K562 (cell line): ENCODE measurements at regions not wholly inside any gene's neighbourhood (a gene's known extent, or its start where the extent isn't known, plus 50 kb on each side); places are given as distances from the start of the nearest gene placed in this dataset.

Experiments
- ATAC-seq: fragments of 200-7000 bp; cut with Tn5 transposase; 3 replicates; pipeline ENCODE4 v1.9.1; 2020; ENCODE audit warnings: moderate library complexity
- BruUV-seq: library from RNA; stranded (reverse); fragments of 400-500 nt; replicated peaks from 2 replicates; lab custom pipeline; 2021; lab: Mats Ljungman, UMichigan
- CTCF ChIA-PET: fragments of 300-600 bp; formaldehyde crosslinking; extraction: SDS; loops from one replicate; lab custom pipeline; 2021; ENCODE audit warnings: low intra/inter-chr PET ratio; lab: Yijun Ruan, JAX
- POLR2A ChIA-PET: fragments of 300-600, 350-650 bp; sonication (Branson Sonifier 250); formaldehyde crosslinking; extraction: SDS; loops from one replicate; lab custom pipeline; 2021; ENCODE audit warnings: antibody characterized with exemption, inconsistent platforms; lab: Yijun Ruan, JAX
- DNase-seq, 4 experiments: peaks; one replicate each; pipeline versions ENCODE4 v3.0.0 to v3.0.0-alpha.2; 2011 to 2018; ENCODE audit warnings: low spot score in 3 of 4, mixed read lengths in 3 of 4; ENCODE audit errors: extremely low read depth in 1 of 4
- FAIRE-seq: peaks from 2 replicates; lab custom pipeline; 2011; peaks lifted over from hg19 to GRCh38; lab: Jason Lieb, UNC
- H2AFZ ChIP-seq: 2 replicates; pipeline ENCODE4 v1.6.0; 2011; ENCODE audit warnings: low read depth, low read length, control low read depth, inconsistent platforms
- H3K27ac ChIP-seq: fragments of 200-600 bp; 3 replicates; pipeline ENCODE4 v1.8.0; 2011; ENCODE audit warnings: low read depth, mild to moderate bottlenecking, control low read depth, inconsistent platforms, low read length, moderate library complexity, mixed read lengths; ENCODE audit errors: extremely low read depth
- H3K27me3 ChIP-seq, 2 experiments: fragments of 300-600 bp in 1 of 2; 2 replicates in 1 of 2; 3 replicates in 1 of 2; pipeline versions ENCODE4 v1.6.0 to v1.8.0; 2011; ENCODE audit warnings: inconsistent platforms in 2 of 2, low read length in 2 of 2, mild to moderate bottlenecking in 1 of 2, mixed read lengths in 1 of 2, moderate library complexity in 1 of 2; ENCODE audit not compliant: control insufficient read depth in 2 of 2, insufficient read depth in 2 of 2
- H3K36me3 ChIP-seq: fragments of 300-600 bp; 3 replicates; pipeline ENCODE4 v1.8.0; 2011; ENCODE audit warnings: mild to moderate bottlenecking, low read length, inconsistent platforms; ENCODE audit not compliant: control insufficient read depth, insufficient read depth
- H3K4me1 ChIP-seq, 2 experiments: fragments of 200-600 bp in 1 of 2; replicated peaks in 1 of 2; 2 replicates in 1 of 2; 3 replicates in 1 of 2; pipeline versions ENCODE4 v1.5.1 to v1.8.0; 2011; ENCODE audit warnings: inconsistent platforms in 2 of 2, low read length in 2 of 2, mild to moderate bottlenecking in 1 of 2, mixed read lengths in 1 of 2, moderate library complexity in 1 of 2; ENCODE audit not compliant: control insufficient read depth in 2 of 2, insufficient read depth in 2 of 2
- H3K4me2 ChIP-seq: 2 replicates; pipeline ENCODE4 v1.6.1; 2011; ENCODE audit warnings: low read length, control low read depth, inconsistent platforms, mixed read lengths; ENCODE audit not compliant: insufficient read depth
- H3K4me3 ChIP-seq: fragments of 200-600 bp; sonication (generic), shearing (Covaris generic); 2 replicates; pipeline ENCODE4 v1.5.1; 2016; ENCODE audit warnings: control low read depth, inconsistent platforms
- H3K79me2 ChIP-seq: fragments of 200-600 bp; 3 replicates; pipeline ENCODE4 v1.8.0; 2011; ENCODE audit warnings: low read length, inconsistent platforms; ENCODE audit not compliant: control insufficient read depth, insufficient read depth
- H3K9ac ChIP-seq, 2 experiments: 2 replicates each; pipeline versions ENCODE4 v1.6.0 to v1.6.1; 2011; ENCODE audit warnings: low read depth in 2 of 2, low read length in 2 of 2, control low read depth in 1 of 2, inconsistent platforms in 1 of 2, mild to moderate bottlenecking in 1 of 2, mixed read lengths in 1 of 2; ENCODE audit not compliant: insufficient read depth in 1 of 2
- H3K9me1 ChIP-seq: one replicate; pipeline ENCODE4 v1.6.0; 2011; ENCODE audit warnings: inconsistent platforms, mild to moderate bottlenecking, low read length, moderate library complexity; ENCODE audit not compliant: control insufficient read depth, insufficient read depth
- H3K9me3 ChIP-seq: replicated peaks from 2 replicates; pipeline ENCODE4 v1.5.1; 2011; ENCODE audit warnings: low read depth, low read length, inconsistent platforms; ENCODE audit not compliant: control insufficient read depth, insufficient read depth
- H4K20me1 ChIP-seq: replicated peaks from 2 replicates; pipeline ENCODE4 v1.6.1; 2011; ENCODE audit warnings: low read length, inconsistent platforms, mixed read lengths; ENCODE audit not compliant: control insufficient read depth, insufficient read depth
- BACH1 ChIP-seq: fragments of 200-800 bp; sonication (Bioruptor generic); IDR thresholded peaks from 2 replicates; pipeline ENCODE4 v1.6.1; 2016; ENCODE audit warnings: missing genetic modification characterization, missing compliant biosample characterization
- CREBBP ChIP-seq: IDR thresholded peaks from one replicate; pipeline ENCODE4 v1.6.1; 2012; ENCODE audit warnings: low read depth, mild to moderate bottlenecking, control low read depth, inconsistent platforms, low read length
- ELF4 ChIP-seq: fragments of 450-650 bp; formaldehyde crosslinking; IDR thresholded peaks from 2 replicates; pipeline ENCODE4 v1.4.0; 2022; ENCODE audit warnings: missing genetic modification characterization
- FOS ChIP-seq: IDR thresholded peaks from 3 replicates; pipeline ENCODE4 v1.6.1; 2011; ENCODE audit not compliant: insufficient read length; ENCODE audit errors: extremely low read depth
- HCFC1 ChIP-seq: IDR thresholded peaks from 2 replicates; pipeline ENCODE4 v1.6.1; 2012; ENCODE audit warnings: low read depth, low read length, improper control_type of control experiment
- HDAC8 ChIP-seq: fragments of 450-650 bp; IDR thresholded peaks from 2 replicates; pipeline ENCODE4 v1.6.1; 2016; ENCODE audit warnings: mild to moderate bottlenecking, missing genetic modification characterization, moderate library complexity, missing compliant biosample characterization
- LCOR ChIP-seq: sonication (generic); formaldehyde crosslinking; IDR thresholded peaks from 2 replicates; pipeline ENCODE4 v1.8.0; 2022; ENCODE audit warnings: mild to moderate bottlenecking, missing genetic modification reagents
- NBN ChIP-seq: fragments of 450-650 bp; IDR thresholded peaks from 2 replicates; pipeline ENCODE4 v1.6.1; 2016; ENCODE audit warnings: low read depth, mild to moderate bottlenecking
- OTX1 ChIP-seq: fragments of 450-650 bp; formaldehyde crosslinking; IDR thresholded peaks from 2 replicates; pipeline ENCODE4 v1.4.0; 2022; ENCODE audit warnings: mild to moderate bottlenecking
- PHB ChIP-seq: fragments of 250-450 bp; sonication (Bioruptor Pico); IDR thresholded peaks from 2 replicates; pipeline ENCODE4 v1.5.0; 2021
- RCOR1 ChIP-seq, 2 experiments: IDR thresholded peaks; 2 replicates each; pipeline ENCODE4 v1.6.1; 2012; ENCODE audit warnings: low read depth in 2 of 2, low read length in 2 of 2, borderline replicate concordance in 1 of 2, improper control_type of control experiment in 1 of 2
- SNIP1 ChIP-seq: fragments of 450-650 bp; IDR thresholded peaks from 2 replicates; pipeline ENCODE4 v1.7.1; 2017; ENCODE audit warnings: low read depth, mild to moderate bottlenecking
- SUPT5H ChIP-seq: fragments of 450-650 bp; IDR thresholded peaks from 2 replicates; pipeline ENCODE4 v1.6.1; 2016
- ZFP36 ChIP-seq: fragments of 150-350 bp; IDR thresholded peaks from 2 replicates; pipeline ENCODE4 v1.6.1; 2018; ENCODE audit warnings: low read length, low read depth; ENCODE audit not compliant: partially characterized antibody
- WGBS: fragments of 100-300 bp; shearing (Covaris generic); methylation state at CpG from one replicate; pipeline ENCODE4 v1.1.6; 2016; ENCODE audit warnings: low coverage, mixed read lengths; ENCODE audit not compliant: insufficient coverage; ENCODE audit errors: missing lambda C conversion rate; 5-methylcytosine and 5-hydroxymethylcytosine counted together
- in situ Hi-C: fragments of 300-500 bp; cut with MboI; formaldehyde crosslinking; loops from 4 replicates; pipeline ENCODE4 v1.15.0; 2018; ENCODE audit warnings: inconsistent platforms, mixed read lengths
- intact Hi-C: fragments of 100-400 bp; cut with micrococcal nuclease; formaldehyde crosslinking; loops from 2 replicates; pipeline ENCODE4 v1.14.2; 2022
- TF ChIP-seq, protein P1 (sequence below): sonication (generic); formaldehyde crosslinking; IDR thresholded peaks from 2 replicates; pipeline ENCODE4 v1.8.1; 2023; ENCODE audit warnings: mild to moderate bottlenecking, missing genetic modification reagents
- TF ChIP-seq, protein P2 (sequence below): fragments of 450-650 bp; IDR thresholded peaks from 2 replicates; pipeline ENCODE4 v1.6.1; 2017; ENCODE audit warnings: antibody characterized with exemption
- TF ChIP-seq, protein P3 (sequence below): sonication (generic); formaldehyde crosslinking; IDR thresholded peaks from 2 replicates; pipeline ENCODE4 v1.8.0; 2022; ENCODE audit warnings: mild to moderate bottlenecking, missing genetic modification reagents
- TF ChIP-seq, protein P4 (sequence below): fragments of 450-650 bp; IDR thresholded peaks from 2 replicates; pipeline ENCODE4 v1.6.1; 2016; ENCODE audit warnings: antibody characterized with exemption

DNA sequence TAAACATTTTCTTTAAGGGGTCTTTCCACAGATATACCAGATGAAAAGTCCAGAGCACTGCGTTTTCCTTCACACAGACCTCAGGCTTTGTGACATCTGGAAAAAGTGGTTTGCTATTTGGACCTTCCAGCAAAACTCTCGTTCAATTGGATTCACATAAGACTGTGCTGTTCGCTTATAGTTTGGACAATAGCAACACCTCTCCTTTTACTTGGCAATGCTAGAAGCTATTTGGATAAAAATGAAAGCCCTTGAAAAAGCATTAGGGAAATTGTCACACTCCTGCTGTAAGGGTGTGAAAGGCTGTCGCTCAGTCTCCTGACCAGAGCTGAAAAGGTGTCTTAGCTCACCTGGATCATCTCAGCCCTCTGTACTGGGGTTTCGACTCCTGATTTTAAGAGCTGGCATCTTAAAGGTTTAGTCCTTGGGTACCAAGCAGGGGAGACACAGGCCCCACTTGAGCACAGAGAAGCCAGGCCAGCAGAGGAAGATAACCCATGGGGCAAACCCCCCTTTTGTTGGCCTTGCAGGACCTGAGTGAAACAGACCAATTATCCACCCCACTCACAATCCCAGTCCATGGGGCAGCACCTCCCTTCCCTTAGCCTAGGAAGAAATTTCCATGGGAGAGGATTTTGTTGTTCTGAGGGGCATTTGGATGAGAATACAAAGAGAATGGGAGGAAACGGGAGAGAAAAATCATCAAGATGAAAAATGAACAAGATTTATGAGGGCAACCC, 257.6 kb downstream of the DLEU7 start:
- POLR2A ChIA-PET = interaction anchor here (0.6 to 1.1 kb wide), 4 partner anchors 8 to 38 kb away, joined by 3 to 4 read pairs (median 4); no protein-coding TSS in a partner anchor
- no peak for FAIRE-seq
- H4K20me1 ChIP-seq = no peaks in the 10 kb centered on the region

More for the DNA sequence above, 257.6 kb downstream of the DLEU7 start:
- intact Hi-C loops = no loop called here
- in situ Hi-C loops = no loop called here
- peaks cover 0 to 2% of the 10 kb centered on the region in 2 experiments; a peak in 1 of 5 replicates for H3K4me1 ChIP-seq
- ATAC-seq = no peak
- no peak overlapping the region for H2AFZ ChIP-seq
- no peaks in the 10 kb centered on the region for H3K27me3 ChIP-seq
- no peaks in the 10 kb centered on the region for H3K9me1 ChIP-seq
- no peak overlapping the region for H3K4me2 ChIP-seq
- no TSS peak for BruUV-seq
- TF ChIP-seq, protein P1, sequence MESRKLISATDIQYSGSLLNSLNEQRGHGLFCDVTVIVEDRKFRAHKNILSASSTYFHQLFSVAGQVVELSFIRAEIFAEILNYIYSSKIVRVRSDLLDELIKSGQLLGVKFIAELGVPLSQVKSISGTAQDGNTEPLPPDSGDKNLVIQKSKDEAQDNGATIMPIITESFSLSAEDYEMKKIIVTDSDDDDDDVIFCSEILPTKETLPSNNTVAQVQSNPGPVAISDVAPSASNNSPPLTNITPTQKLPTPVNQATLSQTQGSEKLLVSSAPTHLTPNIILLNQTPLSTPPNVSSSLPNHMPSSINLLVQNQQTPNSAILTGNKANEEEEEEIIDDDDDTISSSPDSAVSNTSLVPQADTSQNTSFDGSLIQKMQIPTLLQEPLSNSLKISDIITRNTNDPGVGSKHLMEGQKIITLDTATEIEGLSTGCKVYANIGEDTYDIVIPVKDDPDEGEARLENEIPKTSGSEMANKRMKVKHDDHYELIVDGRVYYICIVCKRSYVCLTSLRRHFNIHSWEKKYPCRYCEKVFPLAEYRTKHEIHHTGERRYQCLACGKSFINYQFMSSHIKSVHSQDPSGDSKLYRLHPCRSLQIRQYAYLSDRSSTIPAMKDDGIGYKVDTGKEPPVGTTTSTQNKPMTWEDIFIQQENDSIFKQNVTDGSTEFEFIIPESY = no peak
- TF ChIP-seq RCOR1 (IDR thresholded peaks at IDR 0.05; ENCODE audit: borderline replicate concordance in 1 of 2, low read depth in 2 of 2, low read length in 2 of 2) (no peak), HCFC1 (no peak), CREBBP (no peak), SUPT5H (no peak), ELF4 (CRISPR knock-in tag) (no peak), OTX1 (CRISPR knock-in tag) (no peak), LCOR (CRISPR knock-in tag) (no peak), FOS (no peak), SNIP1 (no peak), BACH1 (tag) (no peak), NBN (no peak), HDAC8 (tag) (no peak), PHB (CRISPR knock-in tag) (no peak), ZFP36 (no peak)
- TF ChIP-seq, protein P2, sequence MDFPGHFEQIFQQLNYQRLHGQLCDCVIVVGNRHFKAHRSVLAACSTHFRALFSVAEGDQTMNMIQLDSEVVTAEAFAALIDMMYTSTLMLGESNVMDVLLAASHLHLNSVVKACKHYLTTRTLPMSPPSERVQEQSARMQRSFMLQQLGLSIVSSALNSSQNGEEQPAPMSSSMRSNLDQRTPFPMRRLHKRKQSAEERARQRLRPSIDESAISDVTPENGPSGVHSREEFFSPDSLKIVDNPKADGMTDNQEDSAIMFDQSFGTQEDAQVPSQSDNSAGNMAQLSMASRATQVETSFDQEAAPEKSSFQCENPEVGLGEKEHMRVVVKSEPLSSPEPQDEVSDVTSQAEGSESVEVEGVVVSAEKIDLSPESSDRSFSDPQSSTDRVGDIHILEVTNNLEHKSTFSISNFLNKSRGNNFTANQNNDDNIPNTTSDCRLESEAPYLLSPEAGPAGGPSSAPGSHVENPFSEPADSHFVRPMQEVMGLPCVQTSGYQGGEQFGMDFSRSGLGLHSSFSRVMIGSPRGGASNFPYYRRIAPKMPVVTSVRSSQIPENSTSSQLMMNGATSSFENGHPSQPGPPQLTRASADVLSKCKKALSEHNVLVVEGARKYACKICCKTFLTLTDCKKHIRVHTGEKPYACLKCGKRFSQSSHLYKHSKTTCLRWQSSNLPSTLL = no peak
- TF ChIP-seq, protein P3, sequence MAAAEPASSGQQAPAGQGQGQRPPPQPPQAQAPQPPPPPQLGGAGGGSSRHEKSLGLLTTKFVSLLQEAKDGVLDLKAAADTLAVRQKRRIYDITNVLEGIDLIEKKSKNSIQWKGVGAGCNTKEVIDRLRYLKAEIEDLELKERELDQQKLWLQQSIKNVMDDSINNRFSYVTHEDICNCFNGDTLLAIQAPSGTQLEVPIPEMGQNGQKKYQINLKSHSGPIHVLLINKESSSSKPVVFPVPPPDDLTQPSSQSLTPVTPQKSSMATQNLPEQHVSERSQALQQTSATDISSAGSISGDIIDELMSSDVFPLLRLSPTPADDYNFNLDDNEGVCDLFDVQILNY (CRISPR knock-in tag) = no peak
- TF ChIP-seq, protein P4, sequence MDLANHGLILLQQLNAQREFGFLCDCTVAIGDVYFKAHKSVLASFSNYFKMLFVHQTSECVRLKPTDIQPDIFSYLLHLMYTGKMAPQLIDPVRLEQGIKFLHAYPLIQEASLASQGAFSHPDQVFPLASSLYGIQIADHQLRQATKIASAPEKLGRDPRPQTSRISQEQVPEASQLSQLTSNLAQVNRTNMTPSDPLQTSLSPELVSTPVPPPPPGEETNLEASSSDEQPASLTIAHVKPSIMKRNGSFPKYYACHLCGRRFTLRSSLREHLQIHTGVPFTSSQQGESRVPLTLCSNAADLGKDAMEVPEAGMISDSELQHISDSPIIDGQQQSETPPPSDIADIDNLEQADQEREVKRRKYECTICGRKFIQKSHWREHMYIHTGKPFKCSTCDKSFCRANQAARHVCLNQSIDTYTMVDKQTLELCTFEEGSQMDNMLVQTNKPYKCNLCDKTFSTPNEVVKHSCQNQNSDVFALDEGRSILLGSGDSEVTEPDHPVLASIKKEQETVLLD = no peak
- H3K9me3 ChIP-seq = no peaks in the 10 kb centered on the region
- no peaks in the 10 kb centered on the region for H3K36me3 ChIP-seq
- H3K79me2 ChIP-seq = no peaks in the 10 kb centered on the region
- DNase-seq = no peak
- no peak overlapping the region for H3K9ac ChIP-seq
- H3K27ac ChIP-seq = no peak overlapping the region
- 39% methylated on average over 5 of the region's 6 CpGs for WGBS
- no peak overlapping the region for H3K4me3 ChIP-seq
- CTCF ChIA-PET = no interaction called here
